Psoas muscle (tissue), 7 donors: ENCODE measurements at regions not wholly inside any gene's neighbourhood (a gene's known extent, or its start where the extent isn't known, plus 50 kb on each side); places are given as distances from the start of the nearest gene placed in this dataset.

Experiments
- ATAC-seq, 4 donors: fragments of 200-7000 bp; cut with Tn5 transposase; one replicate each; pipeline ENCODE4 v1.9.1; 2020; ENCODE audit warnings: moderate library complexity in 3 of 4, mild to moderate bottlenecking in 2 of 4
- DNase-seq, 2 donors: peaks; one replicate each; pipeline ENCODE4 v3.0.0-alpha.2; 2020
- H3K27ac ChIP-seq: fragments of 200-600 bp; one replicate; pipeline ENCODE4 v1.8.0; 2022
- H3K27me3 ChIP-seq, 3 donors: fragments of 200-600 bp in 1 of 3; one replicate each; pipeline versions ENCODE4 v1.6.1 to v1.8.0; 2013 to 2022; ENCODE audit warnings: low read length in 2 of 3, mild to moderate bottlenecking in 2 of 3, moderate library complexity in 1 of 3; ENCODE audit not compliant: insufficient read depth in 3 of 3
- H3K36me3 ChIP-seq, 2 donors: fragments of 200-600 bp in 1 of 2; one replicate each; pipeline versions ENCODE4 v1.6.1 to v1.8.0; 2013 to 2022; ENCODE audit warnings: low read depth in 1 of 2, mild to moderate bottlenecking in 1 of 2, moderate library complexity in 1 of 2; ENCODE audit not compliant: insufficient read depth in 1 of 2
- H3K4me1 ChIP-seq: fragments of 200-600 bp; one replicate; pipeline ENCODE4 v1.8.0; 2022
- H3K4me3 ChIP-seq: fragments of 200-600 bp; one replicate; pipeline ENCODE4 v1.8.0; 2022; ENCODE audit warnings: mild to moderate bottlenecking
- H3K9me3 ChIP-seq: fragments of 200-600 bp; one replicate; pipeline ENCODE4 v1.8.0; 2022
- whole genome bisulfite sequencing, 3 donors: extraction: QIAGEN DNeasy Blood & Tissue Kit; methylation state at CpG; one replicate each; pipeline versions ENCODE4 v1.1.6 to v1.1.7; 2013; 5-methylcytosine and 5-hydroxymethylcytosine counted together
- intact Hi-C, 2 donors: fragments of 100-400 bp; cut with DNase I; formaldehyde crosslinking; loops; one replicate each; pipeline versions ENCODE4 v1.11.0 to v1.14.2; 2022
- TF ChIP-seq, protein P1 (sequence below): fragments of 200-600 bp; IDR thresholded peaks from one replicate; pipeline ENCODE4 v1.8.0; 2022; ENCODE audit warnings: antibody characterized with exemption
- donor health status: healthy with polysubstance abuse.
- donor health status: DM: no; HTN: no; CAD: no; lungs with moderate emphysema.
- donor health status: Bipolar disorder and iron deficiency.
- donor health status: healthy.
- donor health status: DM: yes; HTN: yes; CAD: no.
- donor health status: DM: no; HTN: no; CAD: no.
- donor health status: DM: yes; HTN: yes; CAD: no.

DNA sequence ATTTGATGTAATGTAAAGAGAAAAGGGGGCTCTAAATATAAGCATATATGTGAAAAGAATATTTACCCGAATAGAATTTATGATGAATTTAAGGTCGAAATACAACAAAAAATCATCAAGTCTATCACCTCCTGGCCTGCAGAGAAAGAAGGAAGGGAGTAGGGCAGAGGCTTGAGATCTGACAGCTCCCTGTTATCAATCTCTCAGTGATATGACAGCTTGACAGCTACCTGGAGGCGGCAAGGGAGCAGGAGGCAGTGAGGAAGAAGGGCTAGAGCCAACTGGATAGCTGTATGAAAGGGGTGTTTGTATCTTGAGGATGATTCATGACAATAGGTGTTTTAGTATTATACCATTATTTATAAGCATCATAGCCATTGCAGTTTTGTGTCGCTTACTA lies 299.8 kb upstream of the DNAJC19 start:
- no peak overlapping the region for H3K4me3 ChIP-seq
- no peaks in the 10 kb centered on the region for H3K27me3 ChIP-seq
- no peak overlapping the region for H3K27ac ChIP-seq
- H3K4me1 ChIP-seq, result no peaks in the 10 kb centered on the region
- no peaks in the 10 kb centered on the region for H3K9me3 ChIP-seq
- ATAC-seq, result no peak
- intact Hi-C loops, result no loop called here
- no peaks in the 10 kb centered on the region for H3K36me3 ChIP-seq
- no peak for DNase-seq
- TF ChIP-seq, protein P1, sequence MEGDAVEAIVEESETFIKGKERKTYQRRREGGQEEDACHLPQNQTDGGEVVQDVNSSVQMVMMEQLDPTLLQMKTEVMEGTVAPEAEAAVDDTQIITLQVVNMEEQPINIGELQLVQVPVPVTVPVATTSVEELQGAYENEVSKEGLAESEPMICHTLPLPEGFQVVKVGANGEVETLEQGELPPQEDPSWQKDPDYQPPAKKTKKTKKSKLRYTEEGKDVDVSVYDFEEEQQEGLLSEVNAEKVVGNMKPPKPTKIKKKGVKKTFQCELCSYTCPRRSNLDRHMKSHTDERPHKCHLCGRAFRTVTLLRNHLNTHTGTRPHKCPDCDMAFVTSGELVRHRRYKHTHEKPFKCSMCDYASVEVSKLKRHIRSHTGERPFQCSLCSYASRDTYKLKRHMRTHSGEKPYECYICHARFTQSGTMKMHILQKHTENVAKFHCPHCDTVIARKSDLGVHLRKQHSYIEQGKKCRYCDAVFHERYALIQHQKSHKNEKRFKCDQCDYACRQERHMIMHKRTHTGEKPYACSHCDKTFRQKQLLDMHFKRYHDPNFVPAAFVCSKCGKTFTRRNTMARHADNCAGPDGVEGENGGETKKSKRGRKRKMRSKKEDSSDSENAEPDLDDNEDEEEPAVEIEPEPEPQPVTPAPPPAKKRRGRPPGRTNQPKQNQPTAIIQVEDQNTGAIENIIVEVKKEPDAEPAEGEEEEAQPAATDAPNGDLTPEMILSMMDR, result no peak
- 79 to 83% (median 82%) methylated on average over 4 of the region's 4 CpGs for WGBS, 3 donors

DNA sequence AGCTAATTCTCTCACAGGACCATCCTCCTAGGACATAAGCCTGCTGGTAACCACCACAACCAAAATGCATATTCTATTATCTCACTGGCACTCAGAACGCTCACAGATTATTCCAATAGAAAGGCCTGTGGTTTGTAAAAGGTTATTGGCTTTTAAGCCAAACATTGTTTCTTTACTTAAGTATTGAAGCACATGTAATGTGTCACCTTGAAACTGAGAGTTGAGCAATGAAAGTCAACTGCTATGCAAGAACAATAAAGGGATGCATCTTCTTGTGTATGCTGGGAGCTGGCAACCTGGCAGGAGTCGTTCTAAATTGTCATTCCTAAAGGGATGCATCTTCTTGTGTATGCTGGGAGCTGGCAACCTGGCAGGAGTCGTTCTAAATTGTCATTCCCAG lies 298.6 kb upstream of the DNAJC19 start:
- no peak overlapping the region for H3K27ac ChIP-seq
- ATAC-seq, result no peak
- H3K36me3 ChIP-seq, result no peaks in the 10 kb centered on the region
- TF ChIP-seq, protein P1, result no peak
- H3K27me3 ChIP-seq, result no peaks in the 10 kb centered on the region
- no peaks in the 10 kb centered on the region for H3K9me3 ChIP-seq
- no peak overlapping the region for H3K4me3 ChIP-seq
- H3K4me1 ChIP-seq, result no peaks in the 10 kb centered on the region
- intact Hi-C loops, result no loop called here
- WGBS, 3 donors, result 51 to 62% (median 53%) methylated on average over 3 of the region's 3 CpGs
- no peak for DNase-seq

DNA sequence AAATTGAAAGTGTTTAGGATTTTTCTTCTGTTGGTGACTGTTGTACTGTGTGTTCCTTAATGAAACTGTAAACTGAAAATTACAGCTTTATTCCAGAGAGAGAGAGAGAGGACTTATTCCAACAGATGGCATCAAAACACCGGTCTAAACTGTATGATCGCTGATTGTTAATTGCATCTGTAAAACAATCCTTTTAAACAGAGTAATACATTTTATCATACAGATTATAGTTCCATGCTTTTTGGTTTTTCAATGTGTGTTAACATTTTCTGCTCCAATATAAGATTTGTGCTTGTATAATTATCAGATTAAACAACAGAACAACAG lies 289.7 kb upstream of the DNAJC19 start:
- no peak for ATAC-seq
- Histone ChIP-seq H3K27me3 (no peaks in the 10 kb centered on the region), H3K4me1 (no peaks in the 10 kb centered on the region), H3K27ac (no peak overlapping the region), H3K9me3 (no peaks in the 10 kb centered on the region), H3K4me3 (no peak overlapping the region), H3K36me3 (no peaks in the 10 kb centered on the region)
- no peak for DNase-seq
- intact Hi-C loops, result no loop called here
- WGBS, 3 donors, result 66 to 75% (median 68%) methylated on average over 2 of the region's 2 CpGs
- TF ChIP-seq, protein P1, result no peak

DNA sequence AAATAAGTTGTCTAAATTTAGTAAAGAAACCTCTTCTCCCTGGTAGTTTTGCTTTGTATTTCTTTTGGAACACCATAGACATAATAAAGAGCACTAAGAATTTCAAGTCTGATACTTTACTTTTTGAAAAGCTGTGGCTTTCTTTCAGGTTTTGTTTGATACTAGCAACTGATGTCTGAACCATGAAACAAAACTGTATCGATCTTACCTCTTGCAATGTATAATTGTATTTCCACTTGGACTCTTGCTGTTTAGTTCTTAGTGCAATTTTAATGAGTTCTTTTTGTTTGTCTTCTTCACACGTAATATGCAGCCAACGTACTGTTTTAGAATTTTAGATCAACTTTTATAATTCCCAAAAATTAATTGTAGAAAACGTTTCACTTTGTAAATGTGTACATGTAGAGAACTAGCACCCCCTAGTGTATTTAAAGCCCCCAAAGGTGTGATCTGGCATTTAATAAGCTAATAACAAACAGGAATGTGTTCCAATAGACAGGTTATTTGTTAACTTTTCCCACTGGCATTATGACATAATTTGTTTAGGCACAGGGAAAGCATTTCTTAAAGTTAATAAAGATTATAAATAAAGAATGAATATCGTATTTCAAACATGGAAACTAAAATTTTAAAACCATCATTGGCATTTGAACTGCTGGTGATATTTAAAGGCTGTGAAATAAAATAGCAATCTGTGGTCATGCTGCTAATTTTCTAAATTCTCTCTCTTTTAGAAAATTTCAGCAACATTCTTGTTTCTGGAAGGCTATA lies 289.1 kb upstream of the DNAJC19 start:
- intact Hi-C loops, result no loop called here
- DNase-seq (no peak), ATAC-seq (no peak)
- no peaks in the 10 kb centered on the region for H3K4me1 ChIP-seq
- no peaks in the 10 kb centered on the region for H3K27me3 ChIP-seq
- WGBS, 3 donors, result 46 to 58% (median 47%) methylated on average over 5 of the region's 5 CpGs
- no peaks in the 10 kb centered on the region for H3K36me3 ChIP-seq
- no peak overlapping the region for H3K27ac ChIP-seq
- H3K4me3 ChIP-seq, result no peak overlapping the region
- TF ChIP-seq, protein P1, result peak; percentile 46
- H3K9me3 ChIP-seq, result no peaks in the 10 kb centered on the region

DNA sequence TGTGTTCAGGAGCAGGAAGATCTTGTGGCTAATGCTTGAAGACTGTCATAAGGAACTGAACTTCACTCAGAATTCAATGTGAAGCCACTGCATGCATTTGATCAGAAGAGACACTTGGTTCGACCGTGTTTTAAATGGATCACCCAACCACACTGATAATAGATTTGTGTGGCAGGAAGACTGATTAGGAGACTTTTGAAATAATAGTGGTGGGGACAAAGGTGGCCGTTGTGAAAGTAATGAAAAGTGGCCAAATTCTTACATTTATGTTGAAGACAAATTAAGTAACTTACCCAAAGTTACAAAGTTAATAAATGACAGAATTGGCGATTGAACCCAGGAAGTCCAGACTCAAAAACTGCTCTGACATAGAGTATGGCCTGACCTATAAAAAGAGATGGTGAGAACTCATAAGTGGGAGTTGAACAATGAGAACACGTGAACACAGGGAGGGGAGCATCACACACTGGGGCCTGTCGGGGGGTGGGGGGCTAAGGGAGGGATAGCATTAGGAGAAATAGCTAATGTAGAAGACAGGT lies 286.9 kb upstream of the DNAJC19 start:
- H3K4me3 ChIP-seq, result no peak overlapping the region
- no peaks in the 10 kb centered on the region for H3K9me3 ChIP-seq
- TF ChIP-seq, protein P1, result no peak
- DNase-seq (no peak), ATAC-seq (no peak)
- WGBS, 3 donors, result 86% methylated on average over 6 of the region's 6 CpGs
- no peaks in the 10 kb centered on the region for H3K27me3 ChIP-seq
- no peaks in the 10 kb centered on the region for H3K36me3 ChIP-seq
- no peaks in the 10 kb centered on the region for H3K4me1 ChIP-seq
- H3K27ac ChIP-seq, result no peak overlapping the region
- intact Hi-C loops, result no loop called here
